Keratinocyte (primary cell): ENCODE measurements at regions not wholly inside any gene's neighbourhood (a gene's known extent, or its start where the extent isn't known, plus 50 kb on each side); places are given as distances from the start of the nearest gene placed in this dataset.

Experiments
- DNase-seq: peaks from one replicate; pipeline ENCODE4 v3.0.0-alpha.2; 2011; ENCODE audit warnings: low read depth, missing footprints, low spot score
- FAIRE-seq: peaks from 2 replicates; lab custom pipeline; 2011; peaks lifted over from hg19 to GRCh38; lab: Jason Lieb, UNC
- H2AFZ ChIP-seq: 2 replicates; pipeline ENCODE4 v1.6.0; 2012; ENCODE audit warnings: low read length, control low read depth, inconsistent platforms; ENCODE audit not compliant: control insufficient read depth
- H3K27ac ChIP-seq: 2 replicates; pipeline ENCODE4 v1.5.1; 2011; ENCODE audit warnings: low read length; ENCODE audit not compliant: control insufficient read depth, insufficient read depth
- H3K27me3 ChIP-seq: 3 replicates; pipeline ENCODE4 v1.6.0; 2011; ENCODE audit warnings: low read length; ENCODE audit not compliant: control insufficient read depth, insufficient read depth; ENCODE audit errors: extremely low read depth
- H3K36me3 ChIP-seq, 2 experiments: 2 replicates in 1 of 2; 3 replicates in 1 of 2; pipeline ENCODE4 v1.5.1; 2011; ENCODE audit warnings: low read length in 2 of 2, mild to moderate bottlenecking in 1 of 2; ENCODE audit not compliant: control insufficient read depth in 2 of 2, insufficient read depth in 2 of 2; ENCODE audit errors: extremely low read depth in 1 of 2
- H3K4me1 ChIP-seq: 3 replicates; pipeline ENCODE4 v1.5.1; 2011; ENCODE audit warnings: low read length; ENCODE audit not compliant: control insufficient read depth, insufficient read depth; ENCODE audit errors: extremely low read depth
- H3K4me2 ChIP-seq: 3 replicates; pipeline ENCODE4 v1.6.0; 2011; ENCODE audit warnings: low read depth, low read length; ENCODE audit not compliant: control insufficient read depth, insufficient read depth; ENCODE audit errors: extremely low read depth
- H3K4me3 ChIP-seq, 3 experiments: fragments of 200-600 bp in 1 of 3; sonication (generic) in 1 of 3; 2 replicates in 2 of 3; 3 replicates in 1 of 3; pipeline ENCODE4 v1.5.1; 2011 to 2016; ENCODE audit warnings: low read length in 3 of 3, mild to moderate bottlenecking in 3 of 3, control low read depth in 2 of 3, inconsistent platforms in 1 of 3, low read depth in 1 of 3, mixed read lengths in 1 of 3, mixed run types in 1 of 3, moderate library complexity in 1 of 3; ENCODE audit not compliant: control insufficient read depth in 2 of 3, insufficient read depth in 2 of 3; ENCODE audit errors: extremely low read depth in 1 of 3
- H3K79me2 ChIP-seq: 2 replicates; pipeline ENCODE4 v1.6.0; 2012; ENCODE audit warnings: low read length; ENCODE audit not compliant: control insufficient read depth, insufficient read depth
- H3K9ac ChIP-seq: 3 replicates; pipeline ENCODE4 v1.6.0; 2011; ENCODE audit warnings: low read length; ENCODE audit not compliant: control insufficient read depth, insufficient read depth; ENCODE audit errors: extremely low read depth
- H3K9me1 ChIP-seq: 3 replicates; pipeline ENCODE4 v1.6.0; 2011; ENCODE audit warnings: low read length; ENCODE audit not compliant: control insufficient read depth, insufficient read depth; ENCODE audit errors: extremely low read depth
- H3K9me3 ChIP-seq: 2 replicates; pipeline ENCODE4 v1.5.1; 2012; ENCODE audit warnings: low read depth, low read length; ENCODE audit not compliant: control insufficient read depth
- H4K20me1 ChIP-seq: 3 replicates; pipeline ENCODE4 v1.6.0; 2011; ENCODE audit warnings: low read length; ENCODE audit not compliant: control insufficient read depth, insufficient read depth; ENCODE audit errors: extremely low read depth
- CTCF ChIP-seq, 3 experiments: IDR thresholded peaks in 1 of 3; conservative IDR thresholded peaks in 1 of 3; optimal IDR thresholded peaks in 1 of 3; 2 replicates in 2 of 3; 3 replicates in 1 of 3; pipeline versions ENCODE3 to v1.5.1; 2011; ENCODE audit warnings: low read length in 3 of 3, mild to moderate bottlenecking in 3 of 3, moderate library complexity in 2 of 3, control low read depth in 1 of 3, inconsistent platforms in 1 of 3; ENCODE audit not compliant: insufficient read depth in 2 of 3; ENCODE audit errors: extremely low read depth in 1 of 3
- EZH2 ChIP-seq: IDR thresholded peaks from one replicate; pipeline ENCODE4 v1.6.1; 2012; ENCODE audit warnings: inconsistent platforms, mild to moderate bottlenecking, low read length, moderate library complexity
- dilution Hi-C: fragments of 300-500 bp; cut with MboI; formaldehyde crosslinking; loops from one replicate; pipeline ENCODE4 v1.7.0; 2020; ENCODE audit warnings: low sequenced_read_pairs; ENCODE audit not compliant: extremely low pct_ligation_motif_present

- DNase-seq, result no peak
- Histone ChIP-seq H3K9me1 (no peaks in the 10 kb centered on the region), H3K4me3 (no peak overlapping the region), H3K9ac (no peak overlapping the region), H3K4me1 (no peaks in the 10 kb centered on the region), H2AFZ (no peak overlapping the region), H3K9me3 (no peaks in the 10 kb centered on the region), H3K27me3 (no peaks in the 10 kb centered on the region), H4K20me1 (no peaks in the 10 kb centered on the region), H3K79me2 (no peaks in the 10 kb centered on the region), H3K27ac (no peak overlapping the region), H3K4me2 (no peak overlapping the region), H3K36me3 (no peaks in the 10 kb centered on the region)
- no peak for FAIRE-seq
- TF ChIP-seq CTCF (optimal IDR thresholded peaks at IDR 0.05 in 1 of 3, IDR thresholded peaks at IDR 0.05 in 1 of 3, conservative IDR thresholded peaks at IDR 0.05 in 1 of 3; ENCODE audit: extremely low read depth in 1 of 3, insufficient read depth in 2 of 3, low read length in 3 of 3), result no peak
- no peak for TF ChIP-seq EZH2
- dilution Hi-C loops, result no loop called here
Measured at GRCh38 chr11:105328061-105328460, 188.5 kb upstream of the CARD18 start.

GRCh38 chr11:105324156-105324555, 184.6 kb upstream of the CARD18 start:
- H3K9me3 ChIP-seq, result no peaks in the 10 kb centered on the region
- no peaks in the 10 kb centered on the region for H3K4me1 ChIP-seq
- H2AFZ ChIP-seq, result no peak overlapping the region
- no peak overlapping the region for H3K4me2 ChIP-seq
- H3K9me1 ChIP-seq, result no peaks in the 10 kb centered on the region
- H3K36me3 ChIP-seq, result no peaks in the 10 kb centered on the region
- FAIRE-seq (no peak), DNase-seq (no peak)
- H3K79me2 ChIP-seq, result no peaks in the 10 kb centered on the region
- no peak overlapping the region for H3K27ac ChIP-seq
- H4K20me1 ChIP-seq, result no peaks in the 10 kb centered on the region
- H3K27me3 ChIP-seq, result no peaks in the 10 kb centered on the region
- H3K9ac ChIP-seq, result no peak overlapping the region
- no peak overlapping the region for H3K4me3 ChIP-seq
- TF ChIP-seq EZH2, result no peak
- no peak for TF ChIP-seq CTCF (optimal IDR thresholded peaks at IDR 0.05 in 1 of 3, IDR thresholded peaks at IDR 0.05 in 1 of 3, conservative IDR thresholded peaks at IDR 0.05 in 1 of 3; ENCODE audit: extremely low read depth in 1 of 3, insufficient read depth in 2 of 3, low read length in 3 of 3)
- dilution Hi-C loops, result no loop called here
